Calu3 (cell line): ENCODE measurements at regions not wholly inside any gene's neighbourhood (a gene's known extent, or its start where the extent isn't known, plus 50 kb on each side); places are given as distances from the start of the nearest gene placed in this dataset.

Experiments used
- BruUV-seq: library from RNA; stranded (reverse); fragments of 400-500 nt; replicated peaks from 2 replicates; lab custom pipeline; 2021; lab: Mats Ljungman, UMichigan
- CTCF ChIA-PET: fragments of 300-600 bp; sonication (Branson Sonifier 250); formaldehyde crosslinking; loops from one replicate; lab custom pipeline; 2022; ENCODE audit warnings: antibody characterized with exemption; lab: Charles Lee
- DNase-seq: peaks from one replicate; pipeline ENCODE4 v3.0.0; 2022
- H3K27ac Mint-ChIP-seq: one replicate; pipeline ENCODE4 v1.8.0; 2022; ENCODE audit warnings: mixed read lengths; ENCODE audit not compliant: unreplicated experiment
- H3K27me3 Mint-ChIP-seq: one replicate; pipeline ENCODE4 v1.8.0; 2022; ENCODE audit warnings: mixed read lengths; ENCODE audit not compliant: unreplicated experiment
- H3K36me3 Mint-ChIP-seq: one replicate; pipeline ENCODE4 v1.8.0; 2022; ENCODE audit warnings: mild to moderate bottlenecking, moderate library complexity, mixed read lengths; ENCODE audit not compliant: insufficient read depth, unreplicated experiment
- H3K4me1 Mint-ChIP-seq: one replicate; pipeline ENCODE4 v1.8.0; 2022; ENCODE audit warnings: mild to moderate bottlenecking, low read depth, mixed read lengths; ENCODE audit not compliant: unreplicated experiment
- H3K4me3 Mint-ChIP-seq: one replicate; pipeline ENCODE4 v1.8.0; 2022; ENCODE audit warnings: mild to moderate bottlenecking, low read depth, moderate library complexity, mixed read lengths; ENCODE audit not compliant: unreplicated experiment
- H3K9me3 Mint-ChIP-seq: one replicate; pipeline ENCODE4 v1.8.0; 2022; ENCODE audit warnings: low read depth, mixed read lengths; ENCODE audit not compliant: unreplicated experiment
- intact Hi-C: fragments of 100-400 bp; cut with micrococcal nuclease; formaldehyde crosslinking; loops from one replicate; pipeline ENCODE4 v1.10.0; 2022; ENCODE audit not compliant: unreplicated experiment
- TF ChIP-seq, protein P1 (sequence below): fragments of 200-600 bp; IDR thresholded peaks from one replicate; pipeline ENCODE4 v1.8.0; 2022; ENCODE audit warnings: antibody characterized with exemption; ENCODE audit not compliant: unreplicated experiment

DNA sequence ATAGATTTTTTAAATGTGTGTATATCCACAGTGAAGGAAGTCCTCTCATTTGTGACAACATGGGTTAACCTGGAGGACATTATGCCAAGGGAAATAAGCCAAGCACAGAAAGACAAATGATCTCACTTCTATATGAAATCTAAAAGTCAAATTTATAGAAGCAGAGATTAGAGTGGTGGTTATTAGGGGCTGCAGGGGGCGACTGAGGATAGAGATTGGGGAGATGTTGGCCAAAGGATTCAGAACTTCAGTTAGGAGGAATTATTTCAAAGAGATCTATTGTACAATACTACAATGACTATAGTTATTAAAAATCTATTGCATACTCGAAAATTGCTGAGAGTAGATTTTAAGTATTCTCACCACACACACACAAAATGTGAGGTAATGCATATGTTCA lies 252.4 kb upstream of the SLC39A10 start:
- Mint-ChIP-seq H3K4me1 (no peaks in the 10 kb centered on the region), H3K27ac (no peak overlapping the region), H3K27me3 (no peaks in the 10 kb centered on the region), H3K36me3 (no peaks in the 10 kb centered on the region), H3K9me3 (no peaks in the 10 kb centered on the region), H3K4me3 (no peak overlapping the region)
- CTCF ChIA-PET = interaction anchor here (1.2 kb wide), 1 partner anchor 8 kb away, joined by 3 read pairs; no protein-coding TSS in a partner anchor
- TF ChIP-seq, protein P1, sequence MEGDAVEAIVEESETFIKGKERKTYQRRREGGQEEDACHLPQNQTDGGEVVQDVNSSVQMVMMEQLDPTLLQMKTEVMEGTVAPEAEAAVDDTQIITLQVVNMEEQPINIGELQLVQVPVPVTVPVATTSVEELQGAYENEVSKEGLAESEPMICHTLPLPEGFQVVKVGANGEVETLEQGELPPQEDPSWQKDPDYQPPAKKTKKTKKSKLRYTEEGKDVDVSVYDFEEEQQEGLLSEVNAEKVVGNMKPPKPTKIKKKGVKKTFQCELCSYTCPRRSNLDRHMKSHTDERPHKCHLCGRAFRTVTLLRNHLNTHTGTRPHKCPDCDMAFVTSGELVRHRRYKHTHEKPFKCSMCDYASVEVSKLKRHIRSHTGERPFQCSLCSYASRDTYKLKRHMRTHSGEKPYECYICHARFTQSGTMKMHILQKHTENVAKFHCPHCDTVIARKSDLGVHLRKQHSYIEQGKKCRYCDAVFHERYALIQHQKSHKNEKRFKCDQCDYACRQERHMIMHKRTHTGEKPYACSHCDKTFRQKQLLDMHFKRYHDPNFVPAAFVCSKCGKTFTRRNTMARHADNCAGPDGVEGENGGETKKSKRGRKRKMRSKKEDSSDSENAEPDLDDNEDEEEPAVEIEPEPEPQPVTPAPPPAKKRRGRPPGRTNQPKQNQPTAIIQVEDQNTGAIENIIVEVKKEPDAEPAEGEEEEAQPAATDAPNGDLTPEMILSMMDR = no peak
- no peak for DNase-seq
- intact Hi-C loops = no loop called here
- BruUV-seq = no TSS peak

DNA sequence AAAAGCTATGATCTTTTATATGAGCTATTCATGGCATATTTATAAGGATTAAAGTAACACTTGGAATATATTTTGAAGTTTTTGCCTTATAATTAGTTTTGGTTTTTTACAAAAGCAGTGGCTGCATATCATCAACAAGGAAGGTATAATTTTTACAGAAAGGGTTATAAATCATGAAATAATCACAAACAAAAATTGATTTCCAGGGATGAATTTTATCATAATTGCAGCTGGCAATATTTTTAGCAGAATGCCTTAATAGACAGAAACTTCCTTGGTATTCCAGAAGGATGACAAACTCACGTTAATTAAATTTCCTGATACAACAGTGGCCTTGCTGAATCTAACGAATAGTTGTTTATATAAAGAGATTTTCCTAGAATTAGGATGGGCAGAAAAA lies 260.5 kb upstream of the SLC39A10 start:
- H3K36me3 Mint-ChIP-seq = no peaks in the 10 kb centered on the region
- H3K9me3 Mint-ChIP-seq = no peaks in the 10 kb centered on the region
- intact Hi-C loops = no loop called here
- CTCF ChIA-PET = interaction anchor here (0.8 kb wide), 1 partner anchor 9 kb away, joined by 3 read pairs; no protein-coding TSS in a partner anchor
- BruUV-seq = no TSS peak
- TF ChIP-seq, protein P1 = no peak
- no peak for DNase-seq
- no peaks in the 10 kb centered on the region for H3K27me3 Mint-ChIP-seq
- no peak overlapping the region for H3K27ac Mint-ChIP-seq
- H3K4me1 Mint-ChIP-seq = no peaks in the 10 kb centered on the region
- H3K4me3 Mint-ChIP-seq = no peak overlapping the region

DNA sequence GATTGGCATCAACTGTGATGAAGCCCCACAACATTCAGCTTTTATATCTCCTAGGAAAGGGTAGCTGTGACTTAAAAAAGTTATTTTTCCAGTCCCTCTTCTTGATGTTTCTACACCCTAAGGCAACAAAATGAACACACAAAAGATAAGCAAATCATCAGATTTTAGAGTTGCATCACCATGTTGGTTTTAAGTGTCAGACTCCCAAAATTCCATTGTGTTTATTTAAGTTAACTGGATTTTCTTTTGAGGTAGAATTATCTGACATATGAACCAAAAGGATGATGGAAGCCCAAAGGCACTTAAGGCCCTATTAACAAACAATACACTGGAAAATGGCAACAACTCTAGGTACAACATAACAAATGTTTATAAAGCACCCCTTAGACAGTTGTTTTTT lies 261.7 kb upstream of the SLC39A10 start:
- intact Hi-C loops = no loop called here
- TF ChIP-seq, protein P1 = no peak
- H3K36me3 Mint-ChIP-seq = no peaks in the 10 kb centered on the region
- no TSS peak for BruUV-seq
- no peak overlapping the region for H3K4me3 Mint-ChIP-seq
- H3K27me3 Mint-ChIP-seq = no peaks in the 10 kb centered on the region
- no peaks in the 10 kb centered on the region for H3K9me3 Mint-ChIP-seq
- no peak overlapping the region for H3K27ac Mint-ChIP-seq
- CTCF ChIA-PET = no interaction called here
- H3K4me1 Mint-ChIP-seq = no peaks in the 10 kb centered on the region
- DNase-seq = no peak

DNA sequence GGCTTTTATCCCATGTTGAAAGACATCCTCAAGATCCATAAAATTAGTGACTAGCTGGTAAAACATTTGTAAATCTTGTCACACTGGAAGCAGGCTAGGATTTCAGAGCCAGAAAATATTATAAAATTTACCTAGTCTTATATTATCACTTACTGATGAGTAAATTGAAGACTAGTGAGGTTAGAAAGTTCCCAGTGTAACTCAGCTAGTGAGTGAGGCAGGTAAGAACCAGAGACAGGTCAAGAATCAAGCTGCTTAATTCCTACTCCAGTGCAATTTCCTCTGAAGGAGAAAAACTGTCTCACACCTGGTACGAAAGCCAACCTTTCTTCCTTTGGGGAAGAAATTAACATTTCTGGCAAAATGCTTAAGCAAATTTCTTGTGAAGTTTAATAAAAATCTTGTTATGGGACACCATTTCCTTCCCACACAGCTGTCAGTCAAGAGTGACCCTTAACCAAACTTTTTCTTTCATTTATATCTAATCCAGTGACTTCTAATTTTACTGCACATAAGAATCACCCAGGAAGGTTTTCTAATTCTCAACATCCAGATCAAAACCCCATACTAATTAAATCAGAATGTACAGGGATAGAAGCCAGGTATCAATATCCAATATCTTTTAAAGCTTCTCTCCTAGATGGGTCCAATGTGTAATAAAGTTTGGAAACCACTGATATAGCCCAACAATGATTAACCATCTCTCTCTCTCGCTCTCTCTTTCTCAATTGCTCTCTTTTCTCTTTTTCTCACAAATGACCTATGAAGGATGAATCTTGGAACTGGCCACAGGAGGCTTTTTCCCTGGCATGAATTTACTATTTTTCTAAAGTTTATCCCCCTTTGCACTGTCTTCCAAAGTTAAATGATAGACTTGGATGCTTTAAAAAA lies 264.3 kb upstream of the SLC39A10 start:
- intact Hi-C loops = no loop called here
- Mint-ChIP-seq H3K4me1 (no peaks in the 10 kb centered on the region), H3K9me3 (no peaks in the 10 kb centered on the region), H3K27ac (no peak overlapping the region), H3K36me3 (no peaks in the 10 kb centered on the region), H3K4me3 (no peak overlapping the region), H3K27me3 (no peaks in the 10 kb centered on the region)
- CTCF ChIA-PET = no interaction called here
- no peak for DNase-seq
- no TSS peak for BruUV-seq
- TF ChIP-seq, protein P1 = no peak
